HG03095 (cell line): ENCODE measurements at regions not wholly inside any gene's neighbourhood (a gene's known extent, or its start where the extent isn't known, plus 50 kb on each side); places are given as distances from the start of the nearest gene placed in this dataset.
"Not testable (repeated sequence)": the region's sequence is repeated elsewhere in the genome, so short reads cannot be mapped to it uniquely, and the experiment has no call there.

Experiments used
- ATAC-seq: cut with Tn5 transposase; IDR thresholded peaks from one replicate; pipeline ENCODE4 v1.9.1; 2021; ENCODE audit warnings: moderate library complexity; ENCODE audit not compliant: unreplicated experiment

GRCh38 chr3:191518861-191519260 is 57.9 kb downstream of the PYDC2 start:
- no peak for ATAC-seq

- ATAC-seq = no peak
Observed at GRCh38 chr3:191521055-191521454, 60.1 kb downstream of the PYDC2 start.

GRCh38 chr3:191523148-191523547 is 62.2 kb downstream of the PYDC2 start:
- no peak for ATAC-seq

- ATAC-seq = no peak
Observed at GRCh38 chr3:191528589-191528988, 67.6 kb downstream of the PYDC2 start.

DNA sequence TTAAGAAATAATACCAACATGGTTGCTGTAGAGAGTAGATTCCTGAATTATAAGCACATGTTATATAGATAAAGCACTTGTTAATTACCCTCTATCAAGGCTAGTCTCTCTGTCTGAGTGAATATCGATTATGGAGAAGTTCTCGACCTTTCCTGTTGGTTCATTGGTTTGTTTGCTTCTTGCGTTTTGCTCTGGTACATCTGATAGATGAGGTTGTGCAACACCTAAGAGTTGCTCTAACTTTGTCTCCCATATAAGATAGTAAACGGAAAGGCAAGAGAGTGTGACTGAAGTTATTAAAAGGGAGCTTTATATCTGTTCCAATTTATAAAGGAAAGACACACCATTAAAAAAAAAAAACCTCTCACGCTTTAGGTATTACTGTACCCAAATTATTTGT is 69.0 kb downstream of the PYDC2 start:
- ATAC-seq = no peak

DNA sequence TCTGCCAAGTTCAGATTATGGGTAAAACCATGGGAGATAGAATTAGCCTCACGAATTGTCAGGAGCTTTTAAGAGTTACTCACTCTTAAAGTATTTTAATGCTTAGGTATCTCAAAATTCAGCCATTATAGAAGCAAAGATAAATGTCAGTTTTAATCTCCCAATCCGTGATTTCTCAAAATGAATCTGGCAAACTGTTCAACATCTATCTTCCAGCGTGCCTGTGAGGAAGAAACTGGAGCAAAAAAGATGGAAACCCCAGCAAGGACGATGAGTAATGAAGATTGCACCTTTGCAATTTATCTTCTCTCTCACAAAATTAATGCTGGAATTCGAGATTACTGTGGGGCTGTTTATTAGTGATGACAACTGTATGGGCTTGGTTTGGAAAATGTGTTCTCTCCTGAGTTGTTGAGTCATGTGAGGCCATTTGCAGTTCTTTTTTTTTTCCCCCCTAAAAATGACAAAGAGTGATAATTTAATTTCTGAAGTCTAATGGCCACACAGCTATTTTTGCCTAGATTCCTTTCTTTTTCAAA is 70.5 kb downstream of the PYDC2 start:
- no peak for ATAC-seq

GRCh38 chr3:191543018-191543417 is 82.1 kb downstream of the PYDC2 start:
- ATAC-seq = no peak

DNA sequence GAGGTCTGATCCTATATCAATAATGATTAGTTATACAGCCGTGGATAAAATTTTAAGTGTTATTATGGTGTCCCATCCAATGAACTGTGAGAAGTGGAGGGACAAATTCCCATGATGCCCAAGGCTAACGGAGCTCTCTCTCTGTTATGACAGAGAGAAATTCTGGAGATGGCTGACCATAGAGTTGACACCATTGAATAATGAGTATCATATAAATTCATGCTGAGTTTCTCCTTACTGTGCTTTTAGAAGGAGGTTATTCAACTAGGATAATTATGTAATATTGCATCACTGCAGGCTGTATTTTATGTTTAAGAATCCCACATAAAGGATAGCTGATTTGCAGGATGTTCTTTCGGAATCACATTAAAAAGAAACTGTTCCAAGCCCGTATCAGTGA is 82.9 kb downstream of the PYDC2 start:
- no peak for ATAC-seq

DNA sequence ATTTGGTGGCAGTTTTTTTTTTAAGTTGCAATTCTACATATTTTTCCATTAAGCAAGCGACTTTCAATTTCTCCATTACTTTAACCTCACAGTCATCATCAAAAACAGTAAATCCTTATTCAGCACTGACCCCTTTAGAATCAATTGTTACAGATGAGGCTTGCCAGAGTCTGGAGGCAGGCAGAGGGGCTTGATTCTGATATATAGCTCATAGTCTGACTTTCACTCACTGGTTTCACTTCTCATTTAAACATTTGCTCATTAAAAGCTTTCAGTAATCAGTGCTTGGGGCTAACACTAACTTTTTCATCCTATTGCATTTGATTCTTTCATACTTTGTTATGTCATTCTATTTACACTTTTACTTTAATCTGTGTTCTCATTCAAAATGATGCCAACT is 88.4 kb downstream of the PYDC2 start:
- ATAC-seq = no peak

GRCh38 chr3:191555037-191555436 is 94.1 kb downstream of the PYDC2 start:
- ATAC-seq = no peak

DNA sequence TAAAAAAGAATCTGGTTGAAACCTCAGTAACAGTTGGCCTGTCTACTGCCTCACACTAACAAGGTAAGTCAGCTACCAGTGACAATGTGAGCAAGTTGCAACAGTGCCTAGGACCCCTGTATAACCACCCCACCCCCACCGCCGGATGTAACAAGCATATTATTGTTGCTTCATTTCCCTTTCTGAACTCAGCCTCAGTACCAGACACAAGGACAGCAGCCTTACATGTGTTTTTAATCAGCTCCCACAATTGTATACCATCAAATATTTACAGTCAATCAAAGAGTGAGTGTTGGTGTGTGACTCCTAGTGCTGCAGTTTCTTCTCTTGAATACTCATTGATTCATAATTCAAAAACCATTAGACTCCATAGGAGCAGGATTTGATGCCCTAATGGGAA is 96.4 kb downstream of the PYDC2 start:
- ATAC-seq = no peak

DNA sequence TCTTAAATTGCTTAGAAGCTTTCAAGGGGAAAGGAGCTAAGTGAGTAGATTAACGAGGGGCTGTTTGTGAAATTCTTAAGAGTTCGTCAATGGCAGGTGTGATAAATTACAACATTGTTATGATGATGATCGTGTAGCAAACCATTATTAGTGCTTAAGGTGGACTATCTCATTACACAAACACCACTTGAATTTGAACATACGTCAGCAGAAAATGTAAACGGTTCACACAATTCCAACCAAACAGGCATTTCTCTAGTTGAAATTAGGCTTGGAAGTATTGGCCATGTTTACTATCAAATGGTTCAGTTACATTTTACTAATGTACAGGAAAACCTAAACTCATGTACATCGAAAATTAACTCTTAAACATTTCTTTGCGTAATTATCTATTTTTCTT is 102.8 kb downstream of the PYDC2 start:
- ATAC-seq = no peak

- no peak for ATAC-seq
Observed at GRCh38 chr3:191566469-191566868, 105.5 kb downstream of the PYDC2 start.

GRCh38 chr3:191568206-191568605 is 107.2 kb downstream of the PYDC2 start:
- ATAC-seq = no peak

DNA sequence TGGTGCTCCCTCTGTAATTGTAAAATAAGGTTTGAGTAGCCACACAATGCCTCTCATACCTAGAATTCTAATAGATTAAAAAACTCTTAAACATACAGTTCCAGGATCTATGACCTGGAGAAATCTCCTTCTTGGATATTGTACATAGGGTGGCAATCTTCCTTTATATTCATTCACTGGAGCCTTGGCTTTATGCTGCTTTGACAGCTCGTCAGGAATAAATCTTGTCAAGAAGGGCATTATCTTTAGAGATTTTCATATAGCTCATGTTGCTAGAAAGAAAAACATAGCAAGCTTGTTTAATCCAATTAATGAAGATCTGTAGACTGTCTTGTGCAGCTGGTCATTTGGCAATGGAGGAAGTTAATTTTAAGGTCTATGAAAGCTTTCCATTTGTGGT is 131.1 kb downstream of the PYDC2 start:
- ATAC-seq = no peak

GRCh38 chr3:191593486-191593885 is 132.5 kb downstream of the PYDC2 start:
- no peak for ATAC-seq

DNA sequence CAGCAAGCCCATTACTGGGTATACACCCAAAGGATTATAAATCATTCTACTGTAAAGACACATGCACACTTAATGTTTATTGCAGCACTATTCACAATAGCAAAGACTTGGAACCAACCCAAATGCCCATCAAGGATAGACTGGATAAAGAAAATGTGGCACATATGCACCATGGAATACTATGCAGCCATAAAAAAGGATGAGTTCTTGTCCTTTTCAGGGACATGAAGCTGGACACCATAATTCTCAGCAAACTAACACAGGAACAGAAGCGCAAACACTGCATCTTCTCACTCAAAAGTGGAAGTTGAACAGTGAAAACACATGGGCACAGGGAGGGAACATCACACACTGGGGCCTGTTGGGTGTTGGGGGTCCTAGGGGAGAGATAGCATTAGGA is 154.5 kb downstream of the PYDC2 start:
- not testable (repeated sequence) for ATAC-seq

DNA sequence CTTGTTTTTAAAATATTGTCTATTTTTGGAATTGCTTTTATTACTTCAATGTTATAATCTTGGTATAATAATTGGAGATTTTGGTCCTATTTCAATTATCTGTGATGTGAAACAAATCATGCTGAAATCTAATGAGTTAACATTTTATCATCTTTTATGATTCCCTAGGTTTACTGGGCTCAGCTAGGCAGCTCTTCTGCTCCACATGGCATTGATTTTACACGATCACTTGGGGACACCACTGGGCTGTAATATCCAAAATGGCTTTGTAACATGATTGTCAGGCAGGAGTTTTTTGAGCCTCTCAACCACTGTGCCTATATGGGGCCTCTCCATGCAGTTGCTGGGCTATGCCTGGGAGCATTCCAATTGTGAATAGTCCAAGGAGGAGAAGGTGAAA is 163.3 kb downstream of the PYDC2 start:
- ATAC-seq = no peak

- no peak for ATAC-seq
Observed at GRCh38 chr3:191627064-191627463, 166.1 kb downstream of the PYDC2 start.

DNA sequence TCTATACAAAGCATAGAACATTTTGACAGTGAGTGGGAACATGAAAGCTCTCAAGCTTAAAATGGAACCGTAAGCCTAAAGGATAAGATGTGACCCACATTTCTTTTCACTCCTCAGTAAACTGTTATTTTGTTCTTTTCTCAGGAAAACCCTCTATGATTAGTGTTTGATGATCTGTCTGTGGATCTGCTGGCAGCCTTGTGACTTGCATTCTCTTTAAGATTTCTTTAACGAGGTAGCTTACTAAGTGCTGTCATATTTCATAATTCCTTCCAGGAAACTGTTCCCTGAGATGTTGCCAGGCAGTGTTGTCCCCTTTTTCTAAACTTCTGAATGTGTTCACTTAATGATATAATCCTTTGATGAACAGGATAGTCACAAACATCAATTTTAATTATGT is 167.6 kb downstream of the PYDC2 start:
- no peak for ATAC-seq

DNA sequence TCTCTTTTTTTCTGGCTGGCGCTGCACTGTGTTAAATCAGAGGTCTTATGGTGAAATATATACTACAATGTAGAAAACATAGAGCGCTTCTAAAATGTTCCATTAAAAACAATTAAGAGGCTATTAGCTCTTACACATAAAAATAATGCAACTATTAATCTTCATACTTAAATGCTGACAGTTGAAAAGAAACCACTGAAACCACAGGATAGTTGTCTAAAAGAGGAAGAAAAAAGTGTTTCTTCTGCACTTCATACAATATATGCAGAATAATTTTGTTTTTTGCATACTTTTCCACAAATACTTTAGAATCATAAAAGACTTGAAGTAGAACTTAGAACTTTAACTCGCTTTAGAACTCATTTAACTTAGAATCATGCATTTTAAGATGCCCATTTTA is 170.5 kb downstream of the PYDC2 start:
- no peak for ATAC-seq

GRCh38 chr3:191634902-191635301 is 173.9 kb downstream of the PYDC2 start:
- ATAC-seq = no peak

- ATAC-seq = no peak
Observed at GRCh38 chr3:191637611-191638010, 176.6 kb downstream of the PYDC2 start.

DNA sequence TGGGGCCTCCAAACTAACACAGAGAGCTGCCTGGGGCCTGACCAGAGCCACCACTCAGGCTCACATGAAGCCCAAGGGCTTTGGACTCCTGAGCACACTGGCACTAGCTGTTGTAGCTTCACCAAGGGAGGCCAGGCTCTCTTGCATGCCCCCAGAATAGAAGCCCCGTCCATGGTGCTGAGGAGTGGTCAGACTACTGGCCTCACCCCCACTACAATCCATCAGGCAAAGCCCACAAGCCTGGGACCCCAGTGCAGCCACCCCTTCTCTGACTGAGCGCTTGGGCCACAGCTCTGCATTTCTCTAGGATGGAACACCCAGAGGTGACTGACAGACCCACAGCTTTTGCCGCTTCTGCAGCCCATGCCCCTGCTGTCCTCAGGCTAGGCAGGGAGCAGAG is 180.8 kb downstream of the PYDC2 start:
- no peak for ATAC-seq
